HG03159 (cell line): ENCODE measurements at regions not wholly inside any gene's neighbourhood (a gene's known extent, or its start where the extent isn't known, plus 50 kb on each side); places are given as distances from the start of the nearest gene placed in this dataset.
"Not testable (repeated sequence)": the region's sequence is repeated elsewhere in the genome, so short reads cannot be mapped to it uniquely, and the experiment has no call there.

Experiments used
- ATAC-seq: cut with Tn5 transposase; IDR thresholded peaks from one replicate; pipeline ENCODE4 v1.9.1; 2021; ENCODE audit warnings: mild to moderate bottlenecking, moderate library complexity; ENCODE audit not compliant: unreplicated experiment

DNA sequence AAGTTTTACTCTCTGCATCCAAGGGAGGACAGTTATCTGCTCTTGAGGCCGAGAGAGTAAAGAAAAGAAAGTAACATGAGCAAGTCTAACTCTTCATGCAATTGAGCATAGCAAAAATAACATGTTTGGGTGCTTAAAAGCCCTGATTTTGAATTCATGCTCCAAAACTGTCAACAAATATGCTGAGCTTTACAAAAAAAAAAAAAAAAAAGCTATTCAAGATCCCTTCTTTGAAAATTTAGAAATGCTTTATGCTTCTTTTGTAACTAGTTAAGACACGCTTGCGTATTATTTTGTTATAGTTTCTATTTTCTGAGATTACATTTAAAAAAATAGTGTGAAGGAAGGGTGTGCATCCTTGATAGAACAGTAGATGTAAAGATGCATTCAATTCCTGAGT lies 1733.0 kb downstream of the MRPL39 start:
- ATAC-seq = no peak

DNA sequence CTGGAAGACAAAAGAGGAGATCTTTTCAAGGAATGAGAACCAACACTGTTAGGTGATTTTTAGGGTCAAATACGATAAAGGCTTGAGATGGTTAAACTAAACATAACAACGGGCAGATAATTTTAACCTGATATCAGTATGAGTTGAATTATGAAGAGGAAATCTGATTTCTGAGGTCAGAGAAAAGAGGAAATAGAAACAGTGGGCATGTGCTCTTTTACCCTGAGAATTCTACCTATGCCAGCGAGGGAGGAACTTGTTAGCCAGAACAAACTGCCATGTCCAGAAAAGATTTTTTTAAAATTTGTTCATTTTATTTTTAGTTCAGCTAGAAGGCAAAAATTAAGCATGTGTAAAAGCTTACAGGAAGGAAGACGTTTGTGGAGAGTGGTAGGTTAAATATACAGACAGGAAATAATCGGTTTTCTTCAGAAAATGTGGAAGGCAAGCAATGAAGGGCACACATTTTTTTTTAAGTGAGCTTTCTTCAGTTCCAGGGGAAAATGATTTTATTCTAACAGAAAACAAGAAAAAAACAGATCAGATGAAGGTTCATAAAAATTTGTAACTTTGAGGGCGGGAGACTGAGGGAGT lies 1745.3 kb downstream of the MRPL39 start:
- no peak for ATAC-seq

DNA sequence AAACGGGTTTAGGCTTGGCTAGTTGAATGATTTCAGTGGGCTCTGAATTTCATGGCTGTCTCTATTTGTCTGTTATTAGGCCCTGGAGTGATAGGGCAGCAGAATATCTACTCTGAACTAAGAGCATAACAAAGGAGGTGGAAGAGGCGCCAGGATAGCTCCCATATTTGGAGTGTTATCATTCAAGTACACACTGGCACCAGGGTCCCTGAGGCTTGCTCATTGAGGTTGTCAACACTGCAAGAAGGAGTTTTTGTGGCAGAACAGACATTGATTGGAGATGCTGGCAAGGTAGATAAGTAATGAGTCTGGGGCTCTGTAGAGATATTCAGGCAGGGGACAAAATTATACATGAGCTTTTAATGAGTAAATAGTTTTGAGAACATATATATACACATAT lies 1748.4 kb downstream of the MRPL39 start:
- ATAC-seq = no peak

DNA sequence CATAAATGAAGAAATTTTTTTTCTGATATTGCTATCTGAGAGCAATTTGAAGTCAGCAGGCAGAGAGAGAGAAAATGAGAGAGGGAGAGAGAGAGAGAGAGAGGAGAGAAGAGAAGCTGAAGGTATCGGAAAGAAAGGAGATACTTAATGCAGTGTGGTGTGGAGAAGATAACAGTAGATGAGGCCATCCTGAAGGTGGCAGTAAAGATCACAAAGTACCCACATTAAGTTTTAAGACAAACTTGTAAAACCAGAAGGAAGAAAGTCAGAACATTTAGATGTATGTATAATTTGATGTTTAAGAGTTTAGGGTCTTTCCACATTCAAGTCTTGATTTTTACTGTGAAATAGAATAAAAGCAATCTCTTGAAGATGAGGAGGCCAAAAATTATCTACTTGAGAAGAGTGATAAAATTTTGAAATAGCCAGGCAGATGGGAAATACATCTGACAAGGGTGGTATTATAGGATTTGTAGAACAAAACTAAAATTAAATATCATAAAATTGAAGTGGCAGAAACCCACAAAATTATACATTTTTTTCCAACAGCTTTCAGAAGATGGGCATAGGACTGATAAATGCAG lies 1753.4 kb downstream of the MRPL39 start:
- peak; percentile 91 for ATAC-seq

DNA sequence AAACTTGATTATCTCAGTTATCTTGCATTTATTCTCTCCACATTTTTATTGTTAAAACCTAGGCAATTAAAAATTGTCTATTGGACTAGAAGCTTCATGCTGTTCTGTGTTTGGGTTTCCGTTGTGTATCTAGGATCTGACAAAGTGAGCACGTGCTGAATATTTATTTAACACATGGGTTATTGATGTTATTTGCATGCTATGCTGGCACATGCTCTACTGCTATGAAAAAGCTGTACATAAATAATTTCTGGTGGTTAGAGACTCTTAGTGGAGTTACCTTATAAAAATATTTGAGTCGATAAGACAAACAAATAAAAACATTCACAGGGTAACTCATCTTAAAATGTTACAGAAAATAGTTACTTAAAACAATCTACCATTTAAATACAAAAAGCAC lies 1769.7 kb downstream of the MRPL39 start:
- no peak for ATAC-seq

DNA sequence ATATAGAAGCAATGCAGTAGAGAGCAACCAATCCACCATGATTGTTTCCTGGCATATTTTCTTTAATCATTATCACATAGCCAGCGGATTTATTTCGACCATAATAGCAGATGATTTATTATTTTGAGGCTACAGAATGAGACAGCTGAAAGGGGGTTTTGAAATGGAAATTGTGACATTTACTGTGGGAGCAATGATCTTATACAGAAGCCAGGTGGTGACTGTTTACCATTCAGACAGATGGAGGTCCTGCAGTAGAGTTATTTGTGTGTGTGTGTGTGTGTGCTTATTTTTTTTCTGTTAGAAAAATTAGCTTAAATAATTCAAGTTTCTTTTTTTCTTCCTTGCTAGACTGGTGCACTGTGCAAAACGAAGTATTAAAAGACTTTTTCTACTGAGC lies 1784.5 kb downstream of the MRPL39 start:
- ATAC-seq = no peak

DNA sequence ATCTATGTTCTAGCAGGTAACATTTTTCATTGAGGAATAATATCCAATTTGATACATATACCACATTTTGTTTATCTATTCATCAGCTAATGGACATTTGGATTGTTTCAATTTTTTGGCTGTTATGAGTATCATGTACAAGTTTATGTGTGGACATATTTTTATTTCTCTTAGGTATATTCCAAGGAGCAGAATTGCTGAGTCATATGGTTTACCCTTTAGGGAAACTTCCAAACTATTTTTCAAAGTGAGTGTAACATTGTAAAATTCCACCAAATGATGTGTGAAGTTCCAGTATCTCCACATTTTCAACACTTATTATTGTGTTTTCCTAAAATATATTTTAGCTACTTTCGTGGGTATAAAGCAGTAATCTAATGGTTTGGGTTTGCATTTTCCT lies 1789.9 kb downstream of the MRPL39 start:
- ATAC-seq = no peak

DNA sequence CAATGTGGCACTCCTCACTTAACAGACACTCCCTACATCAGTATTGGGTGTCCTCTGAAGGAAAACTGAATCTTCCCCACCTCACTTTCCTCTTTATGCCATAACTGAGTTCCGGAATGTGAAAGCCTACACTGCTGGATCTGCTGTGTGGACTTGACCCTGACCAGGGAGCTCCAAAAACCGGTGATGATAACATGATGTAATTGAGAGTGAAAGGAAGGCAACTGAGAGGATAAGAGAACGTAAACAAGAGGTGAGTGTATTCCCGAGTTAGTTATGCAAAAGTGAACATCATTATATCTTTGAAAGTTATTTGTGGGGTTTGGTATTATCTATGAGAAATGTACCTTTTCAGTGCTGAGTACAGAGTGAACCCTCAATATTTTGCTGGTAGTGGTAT lies 1794.8 kb downstream of the MRPL39 start:
- no peak for ATAC-seq

DNA sequence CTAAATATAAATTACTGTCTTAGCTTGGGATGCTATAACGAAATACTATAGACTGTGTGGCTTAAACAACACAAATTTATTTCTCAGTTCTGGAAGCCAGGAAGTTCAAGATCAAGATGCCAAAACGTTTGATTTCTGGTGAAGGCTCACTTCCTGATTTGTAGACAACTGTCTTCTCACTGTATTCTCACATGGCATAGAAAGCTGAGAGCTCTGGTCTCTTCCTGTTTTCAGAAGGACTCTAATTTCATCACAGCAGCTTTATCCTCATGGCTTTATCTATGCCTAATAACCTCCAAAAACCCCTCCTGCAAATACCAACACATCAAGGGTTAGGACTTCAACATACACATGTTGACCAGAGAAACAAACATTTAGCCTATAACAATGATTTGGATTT lies 1795.5 kb downstream of the MRPL39 start:
- ATAC-seq = no peak

DNA sequence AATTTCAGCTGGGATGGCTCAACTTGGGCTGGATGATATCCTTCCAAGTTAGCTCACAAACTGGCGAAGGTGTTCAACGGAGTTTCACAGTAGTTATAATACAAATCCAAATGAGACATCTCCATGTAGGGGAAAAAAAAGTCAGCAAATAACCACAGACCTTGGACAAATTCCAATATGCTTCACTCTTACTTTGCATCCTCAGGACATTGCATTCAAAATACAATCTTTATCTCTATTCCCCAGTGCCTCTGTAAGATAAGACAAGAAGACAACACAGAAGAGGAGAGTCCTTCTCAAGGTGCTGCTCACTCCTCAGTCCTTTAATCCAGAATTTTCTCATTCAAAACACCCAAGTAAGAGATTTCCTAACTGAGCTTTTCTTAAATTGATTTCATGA lies 1797.7 kb downstream of the MRPL39 start:
- ATAC-seq = no peak

DNA sequence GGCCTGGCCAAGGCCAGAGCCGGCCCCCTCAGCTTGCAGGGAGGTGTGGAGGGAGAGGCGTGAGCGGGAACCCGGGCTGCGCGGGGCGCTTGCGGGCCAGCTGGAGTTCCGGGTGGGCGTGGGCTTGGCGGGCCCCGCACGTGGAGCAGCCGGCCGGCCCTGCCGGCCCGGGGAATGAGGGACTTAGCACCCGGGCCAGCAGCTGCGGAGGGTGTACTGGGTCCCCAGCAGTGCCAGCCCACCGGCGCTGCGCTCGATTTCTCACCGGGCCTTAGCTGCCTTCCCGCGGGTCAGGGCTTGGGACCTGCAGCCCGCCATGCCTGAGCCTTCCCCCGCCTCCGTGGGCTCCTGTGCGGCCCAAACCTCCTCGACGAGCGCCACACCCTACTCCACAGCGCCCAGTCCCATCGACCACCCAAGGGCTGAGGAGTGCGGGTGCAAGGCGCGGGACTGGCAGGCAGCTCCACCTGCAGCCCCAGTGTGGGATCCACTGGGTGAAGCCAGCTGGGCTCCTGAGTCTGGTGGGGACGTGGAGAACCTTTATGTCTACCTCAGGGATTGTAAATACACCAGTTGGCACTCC lies 1800.2 kb downstream of the MRPL39 start:
- ATAC-seq = not testable (repeated sequence)

DNA sequence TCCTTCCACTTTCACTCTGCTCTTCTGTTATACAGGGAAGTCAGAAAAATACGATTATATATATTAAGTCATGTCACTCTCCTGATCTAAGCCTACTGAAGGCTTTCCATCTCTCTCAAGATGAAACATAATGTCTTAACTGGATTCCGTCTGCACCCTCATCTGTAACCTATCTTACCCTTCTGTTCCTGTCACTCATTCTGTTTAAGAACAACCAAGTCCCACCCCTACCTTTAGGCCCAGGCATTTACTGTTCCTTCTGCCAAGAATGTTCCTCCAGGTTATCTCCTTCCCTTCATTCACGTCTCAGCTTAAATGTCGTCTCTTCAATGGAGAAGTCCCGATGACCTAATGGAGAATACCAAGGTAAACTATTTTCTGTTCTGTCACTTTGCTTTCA lies 1802.4 kb downstream of the MRPL39 start:
- ATAC-seq = no peak

DNA sequence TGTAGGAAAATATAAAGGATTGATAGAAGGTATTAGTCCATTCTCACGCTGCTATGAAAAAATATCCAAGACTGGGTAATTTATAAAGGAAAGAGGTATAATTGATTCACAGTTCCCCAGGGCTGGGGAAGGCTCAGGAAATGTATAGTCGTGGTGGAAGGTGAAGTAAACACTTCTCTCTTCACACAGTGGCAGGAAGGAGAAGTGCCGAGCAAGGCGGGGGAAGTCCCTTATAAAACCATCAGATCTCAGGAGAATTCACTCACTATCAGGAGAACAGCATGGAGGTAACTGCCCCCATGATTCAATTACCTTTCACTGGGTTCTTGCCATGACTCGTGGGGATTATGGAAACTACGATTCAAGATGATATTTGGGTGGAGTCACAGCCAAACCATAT lies 1806.0 kb downstream of the MRPL39 start:
- ATAC-seq = no peak

DNA sequence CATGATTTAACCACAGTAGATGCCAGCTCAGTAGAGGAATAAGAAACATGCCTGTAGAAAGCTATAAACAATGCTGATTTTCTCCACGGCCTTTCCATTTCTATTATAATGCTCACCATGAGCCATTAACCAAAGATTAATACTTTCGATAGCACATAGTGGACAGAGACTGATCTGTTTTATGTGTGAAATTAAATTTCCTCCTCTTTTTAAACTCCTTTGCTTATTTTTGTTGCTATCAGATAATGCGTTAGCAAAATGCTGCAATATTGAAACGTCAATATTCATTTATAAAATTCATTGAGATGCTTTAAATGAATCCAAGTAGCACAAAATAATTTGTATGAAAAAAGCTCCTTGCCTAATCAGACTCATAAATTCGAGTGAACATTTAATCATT lies 1807.9 kb downstream of the MRPL39 start:
- no peak for ATAC-seq

DNA sequence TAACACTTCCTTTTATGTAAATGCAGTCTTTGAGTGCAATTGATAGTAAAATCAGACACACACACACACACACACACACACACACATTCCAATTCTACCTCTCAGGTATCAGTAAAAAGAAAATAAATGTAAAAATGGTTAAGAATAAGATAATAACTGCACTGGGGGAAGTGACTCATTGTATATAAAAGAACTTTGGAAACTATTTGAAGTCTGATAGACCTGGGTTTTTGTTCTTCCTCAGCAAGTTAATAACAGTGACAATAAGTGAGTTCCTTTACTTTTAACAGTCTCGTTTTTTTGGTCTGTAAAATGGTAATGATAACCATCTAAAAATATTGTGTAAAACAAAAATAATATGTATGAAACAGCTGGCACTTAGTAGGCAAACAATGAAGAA lies 1815.0 kb downstream of the MRPL39 start:
- ATAC-seq = no peak

DNA sequence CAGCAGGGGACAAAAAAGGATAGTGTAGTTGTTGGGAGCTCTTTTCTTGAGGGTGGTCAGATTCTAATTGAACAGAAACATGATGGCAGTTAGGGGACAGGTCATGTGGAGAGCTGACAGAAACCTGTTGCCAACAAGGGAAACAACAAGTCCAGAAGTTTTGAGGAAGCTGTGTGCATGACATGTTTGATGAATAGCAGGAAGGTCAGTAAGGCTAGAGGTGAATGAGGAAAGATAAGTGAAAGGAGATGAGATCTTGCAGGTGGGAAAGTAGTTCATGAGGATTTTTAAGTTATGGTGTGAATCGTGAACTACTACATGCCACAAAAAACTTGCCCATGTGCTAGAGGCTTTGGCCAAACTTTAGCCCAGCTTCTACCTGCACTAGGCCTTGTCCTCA lies 1817.4 kb downstream of the MRPL39 start:
- no peak for ATAC-seq

DNA sequence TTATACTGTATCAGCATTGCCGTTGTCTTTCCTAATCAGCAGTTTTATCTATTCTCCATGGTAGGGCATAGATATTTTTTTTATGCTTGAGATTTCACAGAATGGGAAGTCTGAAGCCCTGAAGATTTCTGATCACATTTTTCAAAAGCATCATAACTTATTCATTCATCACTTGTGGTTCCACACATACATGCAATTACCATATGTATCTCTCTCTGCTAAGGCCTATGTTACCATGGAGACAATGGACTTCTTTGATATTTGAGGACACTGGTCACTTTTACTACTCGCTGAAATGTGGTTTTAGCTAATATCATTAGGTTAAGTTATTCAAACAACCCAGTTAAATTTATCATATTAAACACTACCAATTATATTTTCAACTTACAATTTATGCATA lies 1827.0 kb downstream of the MRPL39 start:
- no peak for ATAC-seq

DNA sequence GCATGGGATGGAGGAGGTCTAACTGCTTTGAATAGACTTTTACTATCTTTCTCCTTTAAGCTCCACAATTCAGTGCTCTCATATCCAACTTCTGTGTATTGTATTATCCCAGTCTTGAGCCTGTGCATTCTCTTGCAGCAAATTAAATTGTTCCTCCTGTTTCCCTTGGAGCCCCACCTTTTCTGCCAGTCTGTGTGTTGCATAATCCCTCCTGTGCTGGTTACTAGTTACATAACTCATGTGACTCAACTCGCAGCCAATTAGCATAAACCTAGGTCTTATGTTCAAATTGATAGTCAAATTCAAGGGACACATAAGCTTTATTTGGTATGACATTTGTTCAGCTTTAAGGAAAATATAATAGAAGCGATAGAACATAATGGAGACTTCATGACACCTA lies 1863.5 kb downstream of the MRPL39 start:
- ATAC-seq = no peak

DNA sequence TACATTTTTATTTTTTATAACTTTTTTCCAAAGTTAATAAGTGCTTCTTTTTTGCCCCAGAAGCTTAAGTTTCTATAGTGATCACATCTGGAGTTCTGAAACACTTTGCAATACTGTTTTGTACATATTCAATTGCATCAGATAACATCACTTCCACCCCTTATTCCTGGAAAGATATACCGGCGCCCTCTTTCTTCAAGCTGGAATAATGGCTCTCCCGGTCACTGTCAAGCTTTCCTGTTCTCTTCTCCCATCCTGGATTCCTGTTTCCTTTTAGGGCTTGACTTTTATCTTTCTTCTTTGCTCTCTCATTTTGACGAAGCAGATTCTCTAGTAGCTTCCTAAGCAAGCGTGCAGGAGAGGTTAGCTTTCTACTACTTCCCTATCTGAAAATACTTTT lies 1866.8 kb downstream of the MRPL39 start:
- ATAC-seq = no peak

DNA sequence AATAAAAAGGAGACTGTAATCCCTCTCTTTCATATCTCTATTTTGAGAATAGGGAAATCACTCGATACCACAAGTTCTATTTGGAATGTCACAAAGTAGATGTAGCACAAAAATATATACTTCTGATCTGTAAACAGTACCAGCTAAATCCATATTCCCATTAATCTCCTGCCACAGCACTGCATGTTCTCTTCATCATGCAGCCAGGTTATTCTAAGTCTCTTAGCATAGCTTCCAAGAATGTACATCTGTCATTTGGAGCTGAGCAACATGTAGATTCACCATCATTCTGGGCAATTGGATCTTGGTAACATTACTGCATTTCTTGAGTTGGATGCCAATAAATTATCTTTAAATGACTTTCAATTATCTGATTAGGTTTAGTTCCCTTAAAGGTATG lies 1874.5 kb downstream of the MRPL39 start:
- ATAC-seq = no peak

DNA sequence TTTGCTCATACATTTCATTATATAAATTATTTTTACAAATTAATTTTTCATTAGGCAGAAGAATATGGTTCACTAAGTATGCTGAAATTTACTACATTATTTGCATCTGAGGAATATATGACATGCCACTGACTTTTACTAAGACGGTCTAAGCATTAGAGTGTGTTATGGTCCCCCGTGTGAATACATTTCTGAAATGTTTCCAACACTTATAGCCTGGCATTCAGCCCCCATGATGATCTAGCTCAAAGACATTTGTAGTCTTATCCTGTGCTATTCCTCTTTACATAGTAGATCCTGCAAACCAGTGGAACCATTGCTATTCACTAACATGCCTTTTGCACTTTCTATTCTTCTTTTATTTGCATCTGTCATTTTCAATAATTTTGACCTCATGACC lies 1878.0 kb downstream of the MRPL39 start:
- no peak for ATAC-seq

DNA sequence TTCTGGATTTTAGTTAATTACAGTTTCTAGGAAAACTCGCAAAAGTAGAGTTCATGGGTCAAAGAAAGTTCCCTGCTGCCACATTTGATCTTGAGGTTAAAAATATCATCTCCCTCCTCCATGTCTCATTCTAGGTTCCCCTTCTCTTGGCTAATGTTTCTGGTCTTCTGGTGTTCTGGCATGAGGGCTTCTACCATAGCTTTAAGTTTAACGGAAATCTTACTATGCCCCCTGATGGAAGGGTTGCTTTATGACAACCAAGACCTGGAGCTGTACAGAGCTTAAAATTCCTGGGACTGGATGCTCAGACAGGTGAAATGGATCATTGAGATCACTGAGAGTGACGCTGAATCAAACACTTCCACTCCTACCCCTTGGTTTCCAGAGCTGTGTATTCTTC lies 1881.7 kb downstream of the MRPL39 start:
- ATAC-seq = no peak
